ENCODE measurements at regions not wholly inside any gene's neighbourhood (a gene's known extent, or its start where the extent isn't known, plus 50 kb on each side); places are given as distances from the start of the nearest gene placed in this dataset.

- TF ChIP-seq CTCF (IDR thresholded peaks at IDR 0.05; ENCODE audit: borderline replicate concordance, insufficient read depth, low read depth, low read length) = no peak; the same call in 1 of the 2 replicates
These were observed 78.3 kb upstream of the HSPA9 start for GRCh38 chr5:138653502-138653901.

GRCh38 chr5:138651767-138652117, 76.5 kb upstream of the HSPA9 start:
- H3K4me3 ChIP-seq (ENCODE audit: low read depth, low read length) = no peak overlapping the region
- TF ChIP-seq CTCF (IDR thresholded peaks at IDR 0.05; ENCODE audit: borderline replicate concordance, insufficient read depth, low read depth, low read length) = no peak

More at GRCh38 chr5:138653502-138653901, 78.3 kb upstream of the HSPA9 start:
- no peak overlapping the region for H3K4me3 ChIP-seq (ENCODE audit: low read depth, low read length)

GRCh38 chr5:138651058-138651766, 76.0 kb upstream of the HSPA9 start:
- no peak for TF ChIP-seq CTCF (IDR thresholded peaks at IDR 0.05; ENCODE audit: borderline replicate concordance, insufficient read depth, low read depth, low read length)
- no peak overlapping the region for H3K4me3 ChIP-seq (ENCODE audit: low read depth, low read length)

GRCh38 chr5:138650196-138650595, 75.0 kb upstream of the HSPA9 start:
- TF ChIP-seq CTCF (IDR thresholded peaks at IDR 0.05; ENCODE audit: borderline replicate concordance, insufficient read depth, low read depth, low read length) = no peak
- no peak overlapping the region for H3K4me3 ChIP-seq (ENCODE audit: low read depth, low read length)

- no peak for TF ChIP-seq CTCF (IDR thresholded peaks at IDR 0.05; ENCODE audit: borderline replicate concordance, insufficient read depth, low read depth, low read length)
- H3K4me3 ChIP-seq (ENCODE audit: low read depth, low read length) = no peak overlapping the region
These were observed 74.6 kb upstream of the HSPA9 start for GRCh38 chr5:138649775-138650174.

GRCh38 chr5:138649316-138649720, 74.1 kb upstream of the HSPA9 start:
- no peak for TF ChIP-seq CTCF (IDR thresholded peaks at IDR 0.05; ENCODE audit: borderline replicate concordance, insufficient read depth, low read depth, low read length)
- H3K4me3 ChIP-seq (ENCODE audit: low read depth, low read length) = no peak overlapping the region

- H3K4me3 ChIP-seq (ENCODE audit: low read depth, low read length) = no peak overlapping the region
These were observed 73.6 kb upstream of the HSPA9 start for GRCh38 chr5:138648841-138649240.

More at GRCh38 chr5:138648841-138649240, 73.6 kb upstream of the HSPA9 start:
- TF ChIP-seq CTCF (IDR thresholded peaks at IDR 0.05; ENCODE audit: borderline replicate concordance, insufficient read depth, low read depth, low read length) = no peak
